ENCODE measurements at regions not wholly inside any gene's neighbourhood (a gene's known extent, or its start where the extent isn't known, plus 50 kb on each side); places are given as distances from the start of the nearest gene placed in this dataset.

- no peak for FAIRE-seq
These were observed 1326.4 kb upstream of the SORCS1 start for GRCh38 chr10:108490944-108491343.

GRCh38 chr10:108471420-108471819 lies 1306.9 kb upstream of the SORCS1 start:
- FAIRE-seq, result no peak

More at GRCh38 chr10:108490944-108491343, 1326.4 kb upstream of the SORCS1 start:
- no peak for DNase-seq (ENCODE audit: insufficient read length, low spot score)

GRCh38 chr10:108469940-108470339 lies 1305.4 kb upstream of the SORCS1 start:
- no peak for DNase-seq (ENCODE audit: insufficient read length, low spot score)
- no peak for FAIRE-seq

More at GRCh38 chr10:108471420-108471819, 1306.9 kb upstream of the SORCS1 start:
- no peak for DNase-seq (ENCODE audit: insufficient read length, low spot score)

- no peak for DNase-seq (ENCODE audit: insufficient read length, low spot score)
These were observed 1301.5 kb upstream of the SORCS1 start for GRCh38 chr10:108465871-108466641.

GRCh38 chr10:108462005-108462404 lies 1297.5 kb upstream of the SORCS1 start:
- no peak for DNase-seq (ENCODE audit: insufficient read length, low spot score)
- FAIRE-seq, result no peak

More at GRCh38 chr10:108465871-108466641, 1301.5 kb upstream of the SORCS1 start:
- FAIRE-seq, result no peak

- FAIRE-seq (no peak), DNase-seq (ENCODE audit: insufficient read length, low spot score) (no peak)
These were observed 1290.3 kb upstream of the SORCS1 start for GRCh38 chr10:108454793-108455192.

GRCh38 chr10:108454224-108454623 lies 1289.7 kb upstream of the SORCS1 start:
- DNase-seq (ENCODE audit: insufficient read length, low spot score) (no peak), FAIRE-seq (no peak)

- DNase-seq (ENCODE audit: insufficient read length, low spot score) (no peak), FAIRE-seq (no peak)
These were observed 1288.7 kb upstream of the SORCS1 start for GRCh38 chr10:108453166-108453565.

GRCh38 chr10:108452533-108452932 lies 1288.0 kb upstream of the SORCS1 start:
- FAIRE-seq (no peak), DNase-seq (ENCODE audit: insufficient read length, low spot score) (no peak)

- FAIRE-seq, result no peak
- DNase-seq (ENCODE audit: insufficient read length, low spot score), result no peak
These were observed 1285.8 kb upstream of the SORCS1 start for GRCh38 chr10:108450280-108450679.

- no peak for DNase-seq (ENCODE audit: insufficient read length, low spot score)
- no peak for FAIRE-seq
These were observed 1281.2 kb upstream of the SORCS1 start for GRCh38 chr10:108445746-108446145.

GRCh38 chr10:108443636-108444035 lies 1279.1 kb upstream of the SORCS1 start:
- DNase-seq (ENCODE audit: insufficient read length, low spot score) (no peak), FAIRE-seq (no peak)

GRCh38 chr10:108439397-108439796 lies 1274.9 kb upstream of the SORCS1 start:
- no peak for DNase-seq (ENCODE audit: insufficient read length, low spot score)

GRCh38 chr10:108436096-108436495 lies 1271.6 kb upstream of the SORCS1 start:
- DNase-seq (ENCODE audit: insufficient read length, low spot score), result no peak
- FAIRE-seq, result no peak

More at GRCh38 chr10:108439397-108439796, 1274.9 kb upstream of the SORCS1 start:
- FAIRE-seq, result no peak

GRCh38 chr10:108434559-108435252 lies 1270.2 kb upstream of the SORCS1 start:
- no peak for FAIRE-seq
- no peak for DNase-seq (ENCODE audit: insufficient read length, low spot score)

- DNase-seq (ENCODE audit: insufficient read length, low spot score) (no peak), FAIRE-seq (no peak)
These were observed 1262.6 kb upstream of the SORCS1 start for GRCh38 chr10:108427146-108427545.

GRCh38 chr10:108425283-108425964 lies 1260.9 kb upstream of the SORCS1 start:
- no peak for FAIRE-seq

GRCh38 chr10:108424656-108425055 lies 1260.2 kb upstream of the SORCS1 start:
- no peak for DNase-seq (ENCODE audit: insufficient read length, low spot score)

More at GRCh38 chr10:108425283-108425964, 1260.9 kb upstream of the SORCS1 start:
- no peak for DNase-seq (ENCODE audit: insufficient read length, low spot score)

GRCh38 chr10:108422286-108422685 lies 1257.8 kb upstream of the SORCS1 start:
- no peak for DNase-seq (ENCODE audit: insufficient read length, low spot score)
- FAIRE-seq, result no peak

More at GRCh38 chr10:108424656-108425055, 1260.2 kb upstream of the SORCS1 start:
- no peak for FAIRE-seq

- DNase-seq (ENCODE audit: insufficient read length, low spot score) (no peak), FAIRE-seq (no peak)
These were observed 1256.8 kb upstream of the SORCS1 start for GRCh38 chr10:108421266-108421665.

GRCh38 chr10:108413954-108414353 lies 1249.4 kb upstream of the SORCS1 start:
- no peak for DNase-seq (ENCODE audit: insufficient read length, low spot score)
- no peak for FAIRE-seq

All from GM19239 (cell line).